Left kidney (tissue), 1 donor: ENCODE measurements at regions not wholly inside any gene's neighbourhood (a gene's known extent, or its start where the extent isn't known, plus 50 kb on each side); places are given as distances from the start of the nearest gene placed in this dataset.

Experiments used
- DNase-seq: peaks from one replicate; pipeline ENCODE4 v3.0.0-alpha.2; 2013

GRCh38 chrX:87727620-87728019 is 210.0 kb downstream of the KLHL4 start:
- DNase-seq: no peak

GRCh38 chrX:87728024-87728423 is 210.4 kb downstream of the KLHL4 start:
- DNase-seq: no peak

- DNase-seq: no peak
These were observed 210.9 kb downstream of the KLHL4 start for GRCh38 chrX:87728459-87728858.

- no peak for DNase-seq
These were observed 214.5 kb downstream of the KLHL4 start for GRCh38 chrX:87732133-87732532.

GRCh38 chrX:87736576-87736975 is 219.0 kb downstream of the KLHL4 start:
- DNase-seq: no peak

- DNase-seq: no peak
These were observed 226.8 kb downstream of the KLHL4 start for GRCh38 chrX:87744391-87744790.

- no peak for DNase-seq
These were observed 237.9 kb downstream of the KLHL4 start for GRCh38 chrX:87755493-87755892.

- DNase-seq: no peak
These were observed 271.4 kb downstream of the KLHL4 start for GRCh38 chrX:87788976-87789375.

- DNase-seq: no peak
These were observed 280.4 kb downstream of the KLHL4 start for GRCh38 chrX:87798039-87798438.

- peak; percentile 2 for DNase-seq
These were observed 288.4 kb downstream of the KLHL4 start for GRCh38 chrX:87805829-87806490.

GRCh38 chrX:87808576-87809243 is 291.1 kb downstream of the KLHL4 start:
- DNase-seq: no peak

GRCh38 chrX:87813566-87813965 is 296.0 kb downstream of the KLHL4 start:
- DNase-seq: no peak

GRCh38 chrX:87846956-87847355 is 329.4 kb downstream of the KLHL4 start:
- DNase-seq: no peak

- DNase-seq: no peak
These were observed 355.8 kb downstream of the KLHL4 start for GRCh38 chrX:87873347-87873941.

- peak; percentile 6 for DNase-seq
These were observed 356.4 kb downstream of the KLHL4 start for GRCh38 chrX:87874043-87874442.

- no peak for DNase-seq
These were observed 361.3 kb downstream of the KLHL4 start for GRCh38 chrX:87878926-87879325.

GRCh38 chrX:87890437-87890836 is 372.8 kb downstream of the KLHL4 start:
- DNase-seq: no peak

- no peak for DNase-seq
These were observed 377.8 kb downstream of the KLHL4 start for GRCh38 chrX:87895421-87895820.

- no peak for DNase-seq
These were observed 378.5 kb downstream of the KLHL4 start for GRCh38 chrX:87896057-87896456.

GRCh38 chrX:87900320-87900908 is 382.8 kb downstream of the KLHL4 start:
- no peak for DNase-seq

GRCh38 chrX:87901060-87901459 is 383.5 kb downstream of the KLHL4 start:
- DNase-seq: no peak

GRCh38 chrX:87914726-87915125 is 397.1 kb downstream of the KLHL4 start:
- DNase-seq: no peak

- peak; percentile 3 for DNase-seq
These were observed 407.0 kb downstream of the KLHL4 start for GRCh38 chrX:87924619-87925018.
